ENCODE measurements at regions not wholly inside any gene's neighbourhood (a gene's known extent, or its start where the extent isn't known, plus 50 kb on each side); places are given as distances from the start of the nearest gene placed in this dataset.

DNA sequence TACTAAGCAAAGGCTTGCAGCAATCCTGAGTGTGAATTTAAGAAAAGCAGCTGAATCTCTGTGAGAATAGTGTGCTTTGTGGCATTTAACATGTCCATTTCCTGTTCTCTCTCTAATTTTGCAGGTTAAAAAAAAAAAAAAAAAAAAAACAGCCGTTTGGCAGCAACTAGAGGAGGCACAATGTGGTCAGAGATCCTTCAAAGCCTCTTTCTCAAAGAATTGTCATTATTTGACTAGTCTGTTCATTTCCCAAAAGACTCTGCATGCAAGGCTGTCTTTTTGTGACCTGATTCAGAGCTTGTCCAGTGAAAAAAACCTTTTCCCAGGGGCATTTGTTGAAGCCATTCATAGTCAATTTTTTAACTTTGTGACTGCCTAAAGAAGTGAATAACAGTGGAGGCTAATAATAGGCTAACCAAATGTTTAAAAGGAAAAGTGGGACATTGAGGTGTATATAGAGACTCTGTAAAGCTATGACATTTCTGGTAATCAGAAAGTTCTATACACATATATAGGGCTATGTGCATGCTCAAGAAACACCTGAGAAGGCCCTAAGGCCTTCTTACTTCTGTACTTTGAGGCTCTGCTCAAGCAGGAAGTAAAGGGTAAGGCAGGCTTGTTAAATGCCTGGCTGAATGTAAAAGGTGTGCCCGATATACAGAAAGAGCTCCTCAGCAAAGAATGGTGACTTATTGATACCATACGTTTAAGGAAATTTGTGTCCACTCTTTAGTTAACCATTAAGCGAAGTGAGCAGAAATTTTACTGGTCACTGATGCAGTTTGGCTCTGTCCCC is 289.6 kb upstream of the RAB6C start:
- no peak overlapping the region for H3K9ac ChIP-seq (ENCODE audit: low read depth in 1 of 2, low read length in 2 of 2)
- DNase-seq (ENCODE audit: low spot score) = no peak
- H3K27ac ChIP-seq (ENCODE audit: low read depth in 1 of 2, low read length in 2 of 2) = no peak overlapping the region
- H3K4me1 ChIP-seq (ENCODE audit: control insufficient read depth in 4 of 4, insufficient read depth in 4 of 4, low read length in 3 of 4) = no peaks in the 10 kb centered on the region
- no peaks in the 10 kb centered on the region for H3K27me3 ChIP-seq (ENCODE audit: control insufficient read depth in 4 of 4, insufficient read depth in 4 of 4, low read length in 3 of 4)
- no peak overlapping the region for H3K4me3 ChIP-seq (ENCODE audit: low read depth in 1 of 3, low read length in 3 of 3)
- 74% methylated on average over 4 of the region's 4 CpGs for WGBS
- TF ChIP-seq, protein P1, sequence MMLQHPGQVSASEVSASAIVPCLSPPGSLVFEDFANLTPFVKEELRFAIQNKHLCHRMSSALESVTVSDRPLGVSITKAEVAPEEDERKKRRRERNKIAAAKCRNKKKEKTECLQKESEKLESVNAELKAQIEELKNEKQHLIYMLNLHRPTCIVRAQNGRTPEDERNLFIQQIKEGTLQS (IDR thresholded peaks at IDR 0.05) = no peak
- TF ChIP-seq SP1 (IDR thresholded peaks at IDR 0.05) (no peak), GABPA (IDR thresholded peaks at IDR 0.05 in 1 of 2, conservative IDR thresholded peaks at IDR 0.05 in 1 of 2) (no peak), EGR1 (IDR thresholded peaks at IDR 0.05; ENCODE audit: low read depth in 2 of 2) (no peak), RAD21 (IDR thresholded peaks at IDR 0.05) (no peak), HNF4G (IDR thresholded peaks at IDR 0.05) (no peak), JUND (IDR thresholded peaks at IDR 0.05) (no peak), FOXA1 (IDR thresholded peaks at IDR 0.05) (no peak), YY1 (IDR thresholded peaks at IDR 0.05) (no peak), NR2F2 (IDR thresholded peaks at IDR 0.05) (no peak), RXRA (IDR thresholded peaks at IDR 0.05) (no peak), HNF4A (conservative IDR thresholded peaks at IDR 0.05) (no peak)
- TF ChIP-seq, protein P2, sequence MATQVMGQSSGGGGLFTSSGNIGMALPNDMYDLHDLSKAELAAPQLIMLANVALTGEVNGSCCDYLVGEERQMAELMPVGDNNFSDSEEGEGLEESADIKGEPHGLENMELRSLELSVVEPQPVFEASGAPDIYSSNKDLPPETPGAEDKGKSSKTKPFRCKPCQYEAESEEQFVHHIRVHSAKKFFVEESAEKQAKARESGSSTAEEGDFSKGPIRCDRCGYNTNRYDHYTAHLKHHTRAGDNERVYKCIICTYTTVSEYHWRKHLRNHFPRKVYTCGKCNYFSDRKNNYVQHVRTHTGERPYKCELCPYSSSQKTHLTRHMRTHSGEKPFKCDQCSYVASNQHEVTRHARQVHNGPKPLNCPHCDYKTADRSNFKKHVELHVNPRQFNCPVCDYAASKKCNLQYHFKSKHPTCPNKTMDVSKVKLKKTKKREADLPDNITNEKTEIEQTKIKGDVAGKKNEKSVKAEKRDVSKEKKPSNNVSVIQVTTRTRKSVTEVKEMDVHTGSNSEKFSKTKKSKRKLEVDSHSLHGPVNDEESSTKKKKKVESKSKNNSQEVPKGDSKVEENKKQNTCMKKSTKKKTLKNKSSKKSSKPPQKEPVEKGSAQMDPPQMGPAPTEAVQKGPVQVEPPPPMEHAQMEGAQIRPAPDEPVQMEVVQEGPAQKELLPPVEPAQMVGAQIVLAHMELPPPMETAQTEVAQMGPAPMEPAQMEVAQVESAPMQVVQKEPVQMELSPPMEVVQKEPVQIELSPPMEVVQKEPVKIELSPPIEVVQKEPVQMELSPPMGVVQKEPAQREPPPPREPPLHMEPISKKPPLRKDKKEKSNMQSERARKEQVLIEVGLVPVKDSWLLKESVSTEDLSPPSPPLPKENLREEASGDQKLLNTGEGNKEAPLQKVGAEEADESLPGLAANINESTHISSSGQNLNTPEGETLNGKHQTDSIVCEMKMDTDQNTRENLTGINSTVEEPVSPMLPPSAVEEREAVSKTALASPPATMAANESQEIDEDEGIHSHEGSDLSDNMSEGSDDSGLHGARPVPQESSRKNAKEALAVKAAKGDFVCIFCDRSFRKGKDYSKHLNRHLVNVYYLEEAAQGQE (IDR thresholded peaks at IDR 0.05) = no peak
- TF ChIP-seq, protein P3, sequence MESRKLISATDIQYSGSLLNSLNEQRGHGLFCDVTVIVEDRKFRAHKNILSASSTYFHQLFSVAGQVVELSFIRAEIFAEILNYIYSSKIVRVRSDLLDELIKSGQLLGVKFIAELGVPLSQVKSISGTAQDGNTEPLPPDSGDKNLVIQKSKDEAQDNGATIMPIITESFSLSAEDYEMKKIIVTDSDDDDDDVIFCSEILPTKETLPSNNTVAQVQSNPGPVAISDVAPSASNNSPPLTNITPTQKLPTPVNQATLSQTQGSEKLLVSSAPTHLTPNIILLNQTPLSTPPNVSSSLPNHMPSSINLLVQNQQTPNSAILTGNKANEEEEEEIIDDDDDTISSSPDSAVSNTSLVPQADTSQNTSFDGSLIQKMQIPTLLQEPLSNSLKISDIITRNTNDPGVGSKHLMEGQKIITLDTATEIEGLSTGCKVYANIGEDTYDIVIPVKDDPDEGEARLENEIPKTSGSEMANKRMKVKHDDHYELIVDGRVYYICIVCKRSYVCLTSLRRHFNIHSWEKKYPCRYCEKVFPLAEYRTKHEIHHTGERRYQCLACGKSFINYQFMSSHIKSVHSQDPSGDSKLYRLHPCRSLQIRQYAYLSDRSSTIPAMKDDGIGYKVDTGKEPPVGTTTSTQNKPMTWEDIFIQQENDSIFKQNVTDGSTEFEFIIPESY (IDR thresholded peaks at IDR 0.05) = no peak
- TF ChIP-seq, protein P4, sequence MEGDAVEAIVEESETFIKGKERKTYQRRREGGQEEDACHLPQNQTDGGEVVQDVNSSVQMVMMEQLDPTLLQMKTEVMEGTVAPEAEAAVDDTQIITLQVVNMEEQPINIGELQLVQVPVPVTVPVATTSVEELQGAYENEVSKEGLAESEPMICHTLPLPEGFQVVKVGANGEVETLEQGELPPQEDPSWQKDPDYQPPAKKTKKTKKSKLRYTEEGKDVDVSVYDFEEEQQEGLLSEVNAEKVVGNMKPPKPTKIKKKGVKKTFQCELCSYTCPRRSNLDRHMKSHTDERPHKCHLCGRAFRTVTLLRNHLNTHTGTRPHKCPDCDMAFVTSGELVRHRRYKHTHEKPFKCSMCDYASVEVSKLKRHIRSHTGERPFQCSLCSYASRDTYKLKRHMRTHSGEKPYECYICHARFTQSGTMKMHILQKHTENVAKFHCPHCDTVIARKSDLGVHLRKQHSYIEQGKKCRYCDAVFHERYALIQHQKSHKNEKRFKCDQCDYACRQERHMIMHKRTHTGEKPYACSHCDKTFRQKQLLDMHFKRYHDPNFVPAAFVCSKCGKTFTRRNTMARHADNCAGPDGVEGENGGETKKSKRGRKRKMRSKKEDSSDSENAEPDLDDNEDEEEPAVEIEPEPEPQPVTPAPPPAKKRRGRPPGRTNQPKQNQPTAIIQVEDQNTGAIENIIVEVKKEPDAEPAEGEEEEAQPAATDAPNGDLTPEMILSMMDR (IDR thresholded peaks at IDR 0.05; ENCODE audit: low read depth, low read length, missing input control) = no peak
- TF ChIP-seq, protein P5, sequence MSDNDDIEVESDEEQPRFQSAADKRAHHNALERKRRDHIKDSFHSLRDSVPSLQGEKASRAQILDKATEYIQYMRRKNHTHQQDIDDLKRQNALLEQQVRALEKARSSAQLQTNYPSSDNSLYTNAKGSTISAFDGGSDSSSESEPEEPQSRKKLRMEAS (IDR thresholded peaks at IDR 0.05) = no peak
- no peaks in the 10 kb centered on the region for H3K9me3 ChIP-seq (ENCODE audit: control insufficient read depth in 4 of 4, low read length in 3 of 4)
- H3K36me3 ChIP-seq (ENCODE audit: control insufficient read depth in 4 of 4, insufficient read depth in 3 of 4, low read depth in 1 of 4, low read length in 3 of 4) = no peaks in the 10 kb centered on the region

Measured in liver (tissue), 8 donors.